GM23338 (cell line): ENCODE measurements at regions not wholly inside any gene's neighbourhood (a gene's known extent, or its start where the extent isn't known, plus 50 kb on each side); places are given as distances from the start of the nearest gene placed in this dataset.

Experiments
- ATAC-seq: fragments of 200-7000 bp; cut with Tn5 transposase; 3 replicates; pipeline ENCODE4 v1.9.1; 2020
- DNase-seq: peaks from one replicate; pipeline ENCODE4 v3.0.0-alpha.2; 2015; ENCODE audit warnings: low spot score
- H2AFZ ChIP-seq: fragments of 200-600 bp; sonication (generic); 2 replicates; pipeline ENCODE4 v1.8.0; 2016; ENCODE audit warnings: antibody characterized with exemption, mild to moderate bottlenecking, moderate library complexity
- H3F3A ChIP-seq: fragments of 200-600 bp; sonication (generic); replicated peaks from 2 replicates; pipeline ENCODE4 v1.8.0; 2017; ENCODE audit warnings: antibody characterized with exemption, mixed run types, low read depth
- H3K27ac ChIP-seq: fragments of 200-600 bp; sonication (generic); 2 replicates; pipeline ENCODE4 v1.6.1; 2016; ENCODE audit warnings: low read depth
- H3K27me3 ChIP-seq: fragments of 200-600 bp; sonication (generic); 2 replicates; pipeline ENCODE4 v1.8.0; 2016; ENCODE audit warnings: mild to moderate bottlenecking, mixed run types, moderate library complexity; ENCODE audit not compliant: insufficient read depth
- H3K36me3 ChIP-seq: fragments of 200-600 bp; sonication (generic); 2 replicates; pipeline ENCODE4 v1.8.0; 2016; ENCODE audit warnings: mild to moderate bottlenecking; ENCODE audit not compliant: insufficient read depth
- H3K4me1 ChIP-seq: fragments of 200-600 bp; sonication (generic); 2 replicates; pipeline ENCODE4 v1.8.0; 2016; ENCODE audit warnings: mild to moderate bottlenecking, moderate library complexity; ENCODE audit not compliant: insufficient read depth
- H3K4me2 ChIP-seq: fragments of 200-600 bp; sonication (generic); 2 replicates; pipeline ENCODE4 v1.7.1; 2017; ENCODE audit warnings: mixed run types
- H3K4me3 ChIP-seq: fragments of 200-600 bp; sonication (generic); 2 replicates; pipeline ENCODE4 v1.6.1; 2016; ENCODE audit warnings: mixed run types
- H3K79me2 ChIP-seq: fragments of 200-600 bp; sonication (generic); replicated peaks from 2 replicates; pipeline ENCODE4 v1.8.0; 2017; ENCODE audit warnings: mild to moderate bottlenecking; ENCODE audit not compliant: insufficient read depth
- H3K9me2 ChIP-seq: fragments of 200-600 bp; sonication (generic); 2 replicates; pipeline ENCODE4 v1.8.0; 2017; ENCODE audit not compliant: insufficient read depth
- H4K20me1 ChIP-seq: fragments of 200-600 bp; sonication (generic); replicated peaks from 2 replicates; pipeline ENCODE4 v1.8.0; 2017; ENCODE audit warnings: mild to moderate bottlenecking; ENCODE audit not compliant: insufficient read depth
- H3K27ac Mint-ChIP-seq: 2 replicates; pipeline ENCODE4 v1.8.0; 2020; ENCODE audit warnings: inconsistent platforms, mild to moderate bottlenecking, moderate library complexity, mixed read lengths
- H3K27me3 Mint-ChIP-seq: 3 replicates; pipeline ENCODE4 v1.8.0; 2022; ENCODE audit warnings: low read depth, mild to moderate bottlenecking, moderate library complexity, mixed read lengths, inconsistent platforms; ENCODE audit not compliant: insufficient read depth, poor library complexity
- H3K36me3 Mint-ChIP-seq: 3 replicates; pipeline ENCODE4 v1.8.0; 2021; ENCODE audit warnings: low read depth, mild to moderate bottlenecking, inconsistent platforms, moderate library complexity, mixed read lengths
- H3K4me1 Mint-ChIP-seq: 3 replicates; pipeline ENCODE4 v1.8.0; 2020; ENCODE audit warnings: mild to moderate bottlenecking, inconsistent platforms, mixed read lengths
- H3K4me3 Mint-ChIP-seq: 3 replicates; pipeline ENCODE4 v1.8.0; 2021; ENCODE audit warnings: moderate library complexity, mild to moderate bottlenecking, inconsistent platforms, mixed read lengths
- H3K9me3 Mint-ChIP-seq: 3 replicates; pipeline ENCODE4 v1.8.0; 2020; ENCODE audit warnings: moderate library complexity, mild to moderate bottlenecking, inconsistent platforms, mixed read lengths
- CREB1 ChIP-seq: fragments of 250-450 bp; sonication (Bioruptor Pico); IDR thresholded peaks from 2 replicates; pipeline ENCODE4 v1.5.0; 2020; ENCODE audit warnings: low read depth, mild to moderate bottlenecking, moderate library complexity
- CTCF ChIP-seq, 2 experiments: fragments of 200-600 bp in 1 of 2; sonication (generic) in 1 of 2; conservative IDR thresholded peaks; 2 replicates each; pipeline versions ENCODE4 v1.5.1 to v1.6.1; 2016 to 2017; ENCODE audit warnings: antibody characterized with exemption in 2 of 2, low read depth in 2 of 2, mild to moderate bottlenecking in 2 of 2, moderate library complexity in 1 of 2
- EZH2 ChIP-seq: fragments of 200-600 bp; sonication (generic); IDR thresholded peaks from one replicate; pipeline ENCODE4 v1.8.0; 2017; ENCODE audit warnings: antibody characterized with exemption, mild to moderate bottlenecking, low read depth; ENCODE audit not compliant: unreplicated experiment
- EZH2phosphoT487 ChIP-seq: fragments of 200-600 bp; sonication (generic); IDR thresholded peaks from one replicate; pipeline ENCODE4 v1.8.1; 2018; ENCODE audit warnings: antibody characterized with exemption; ENCODE audit not compliant: unreplicated experiment
- NANOG ChIP-seq: IDR thresholded peaks from 2 replicates; pipeline ENCODE4 v1.6.1; 2016; ENCODE audit warnings: antibody characterized with exemption, borderline replicate concordance
- POLR2AphosphoS5 ChIP-seq: IDR thresholded peaks from 2 replicates; pipeline ENCODE4 v1.6.1; 2016; ENCODE audit warnings: antibody characterized with exemption, low read depth
- STAT1 ChIP-seq: IDR thresholded peaks from one replicate; pipeline ENCODE4 v1.6.1; 2016; ENCODE audit warnings: antibody characterized with exemption; ENCODE audit not compliant: unreplicated experiment
- ZNF114 ChIP-seq: fragments of 250-450 bp; sonication (Bioruptor Pico); IDR thresholded peaks from 2 replicates; pipeline ENCODE4 v1.5.0; 2020; ENCODE audit warnings: mild to moderate bottlenecking, moderate library complexity
- ZNF331 ChIP-seq: fragments of 250-450 bp; sonication (Bioruptor Pico); IDR thresholded peaks from 2 replicates; pipeline ENCODE4 v1.5.0; 2020; ENCODE audit warnings: low read depth, mild to moderate bottlenecking, moderate library complexity
- TF ChIP-seq, protein P1 (sequence below): IDR thresholded peaks from one replicate; pipeline ENCODE4 v1.6.1; 2018; ENCODE audit warnings: antibody characterized with exemption; ENCODE audit not compliant: unreplicated experiment
- TF ChIP-seq, protein P2 (sequence below): fragments of 250-450 bp; sonication (Bioruptor Pico); IDR thresholded peaks from 2 replicates; pipeline ENCODE4 v1.5.0; 2020; ENCODE audit warnings: mild to moderate bottlenecking, moderate library complexity

DNA sequence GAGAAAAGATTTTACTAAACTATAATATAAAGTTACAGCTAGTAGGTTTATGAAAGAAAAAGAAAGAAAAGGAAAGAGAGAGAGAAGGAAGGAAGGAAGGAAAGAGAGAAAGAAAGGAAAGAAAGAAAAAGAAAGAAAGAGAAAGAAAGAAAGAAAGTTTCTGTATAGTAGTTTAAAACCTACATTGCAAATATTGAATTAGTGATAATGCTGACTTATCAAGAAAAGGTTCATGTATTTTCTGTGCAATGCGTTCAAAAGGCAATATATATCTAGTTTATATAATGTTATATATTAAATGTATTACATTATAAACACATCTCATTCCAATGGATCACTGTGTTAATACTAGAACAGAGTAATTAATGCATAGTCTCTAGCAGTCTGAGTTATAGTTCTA, 648.4 kb downstream of the ZBBX start:
- no peak for ATAC-seq
- H3K4me3 Mint-ChIP-seq: no peak overlapping the region
- Histone ChIP-seq H3K4me3 (no peak overlapping the region), H4K20me1 (no peaks in the 10 kb centered on the region), H3K27me3 (no peaks in the 10 kb centered on the region), H3K79me2 (no peaks in the 10 kb centered on the region), H3K4me2 (no peak overlapping the region), H2AFZ (no peak overlapping the region), H3K4me1 (peaks cover 16% of the 10 kb centered on the region), H3F3A (no peaks in the 10 kb centered on the region), H3K27ac (no peak overlapping the region), H3K36me3 (no peaks in the 10 kb centered on the region), H3K9me2 (no peaks in the 10 kb centered on the region)
- no peak for DNase-seq
- H3K36me3 Mint-ChIP-seq: peaks cover 8% of the 10 kb centered on the region; the same call in 2 of the 3 replicates
- no peaks in the 10 kb centered on the region; the same call in 2 of the 3 replicates for H3K9me3 Mint-ChIP-seq
- TF ChIP-seq POLR2AphosphoS5 (no peak), ZNF331 (CRISPR knock-in tag) (no peak), CTCF (conservative IDR thresholded peaks at IDR 0.05; ENCODE audit: low read depth in 2 of 2) (no peak), STAT1 (no peak), EZH2 (no peak), NANOG (no peak), EZH2phosphoT487 (no peak), ZNF114 (no peak), CREB1 (CRISPR knock-in tag) (no peak)
- TF ChIP-seq, protein P1, sequence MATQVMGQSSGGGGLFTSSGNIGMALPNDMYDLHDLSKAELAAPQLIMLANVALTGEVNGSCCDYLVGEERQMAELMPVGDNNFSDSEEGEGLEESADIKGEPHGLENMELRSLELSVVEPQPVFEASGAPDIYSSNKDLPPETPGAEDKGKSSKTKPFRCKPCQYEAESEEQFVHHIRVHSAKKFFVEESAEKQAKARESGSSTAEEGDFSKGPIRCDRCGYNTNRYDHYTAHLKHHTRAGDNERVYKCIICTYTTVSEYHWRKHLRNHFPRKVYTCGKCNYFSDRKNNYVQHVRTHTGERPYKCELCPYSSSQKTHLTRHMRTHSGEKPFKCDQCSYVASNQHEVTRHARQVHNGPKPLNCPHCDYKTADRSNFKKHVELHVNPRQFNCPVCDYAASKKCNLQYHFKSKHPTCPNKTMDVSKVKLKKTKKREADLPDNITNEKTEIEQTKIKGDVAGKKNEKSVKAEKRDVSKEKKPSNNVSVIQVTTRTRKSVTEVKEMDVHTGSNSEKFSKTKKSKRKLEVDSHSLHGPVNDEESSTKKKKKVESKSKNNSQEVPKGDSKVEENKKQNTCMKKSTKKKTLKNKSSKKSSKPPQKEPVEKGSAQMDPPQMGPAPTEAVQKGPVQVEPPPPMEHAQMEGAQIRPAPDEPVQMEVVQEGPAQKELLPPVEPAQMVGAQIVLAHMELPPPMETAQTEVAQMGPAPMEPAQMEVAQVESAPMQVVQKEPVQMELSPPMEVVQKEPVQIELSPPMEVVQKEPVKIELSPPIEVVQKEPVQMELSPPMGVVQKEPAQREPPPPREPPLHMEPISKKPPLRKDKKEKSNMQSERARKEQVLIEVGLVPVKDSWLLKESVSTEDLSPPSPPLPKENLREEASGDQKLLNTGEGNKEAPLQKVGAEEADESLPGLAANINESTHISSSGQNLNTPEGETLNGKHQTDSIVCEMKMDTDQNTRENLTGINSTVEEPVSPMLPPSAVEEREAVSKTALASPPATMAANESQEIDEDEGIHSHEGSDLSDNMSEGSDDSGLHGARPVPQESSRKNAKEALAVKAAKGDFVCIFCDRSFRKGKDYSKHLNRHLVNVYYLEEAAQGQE: no peak
- TF ChIP-seq, protein P2, sequence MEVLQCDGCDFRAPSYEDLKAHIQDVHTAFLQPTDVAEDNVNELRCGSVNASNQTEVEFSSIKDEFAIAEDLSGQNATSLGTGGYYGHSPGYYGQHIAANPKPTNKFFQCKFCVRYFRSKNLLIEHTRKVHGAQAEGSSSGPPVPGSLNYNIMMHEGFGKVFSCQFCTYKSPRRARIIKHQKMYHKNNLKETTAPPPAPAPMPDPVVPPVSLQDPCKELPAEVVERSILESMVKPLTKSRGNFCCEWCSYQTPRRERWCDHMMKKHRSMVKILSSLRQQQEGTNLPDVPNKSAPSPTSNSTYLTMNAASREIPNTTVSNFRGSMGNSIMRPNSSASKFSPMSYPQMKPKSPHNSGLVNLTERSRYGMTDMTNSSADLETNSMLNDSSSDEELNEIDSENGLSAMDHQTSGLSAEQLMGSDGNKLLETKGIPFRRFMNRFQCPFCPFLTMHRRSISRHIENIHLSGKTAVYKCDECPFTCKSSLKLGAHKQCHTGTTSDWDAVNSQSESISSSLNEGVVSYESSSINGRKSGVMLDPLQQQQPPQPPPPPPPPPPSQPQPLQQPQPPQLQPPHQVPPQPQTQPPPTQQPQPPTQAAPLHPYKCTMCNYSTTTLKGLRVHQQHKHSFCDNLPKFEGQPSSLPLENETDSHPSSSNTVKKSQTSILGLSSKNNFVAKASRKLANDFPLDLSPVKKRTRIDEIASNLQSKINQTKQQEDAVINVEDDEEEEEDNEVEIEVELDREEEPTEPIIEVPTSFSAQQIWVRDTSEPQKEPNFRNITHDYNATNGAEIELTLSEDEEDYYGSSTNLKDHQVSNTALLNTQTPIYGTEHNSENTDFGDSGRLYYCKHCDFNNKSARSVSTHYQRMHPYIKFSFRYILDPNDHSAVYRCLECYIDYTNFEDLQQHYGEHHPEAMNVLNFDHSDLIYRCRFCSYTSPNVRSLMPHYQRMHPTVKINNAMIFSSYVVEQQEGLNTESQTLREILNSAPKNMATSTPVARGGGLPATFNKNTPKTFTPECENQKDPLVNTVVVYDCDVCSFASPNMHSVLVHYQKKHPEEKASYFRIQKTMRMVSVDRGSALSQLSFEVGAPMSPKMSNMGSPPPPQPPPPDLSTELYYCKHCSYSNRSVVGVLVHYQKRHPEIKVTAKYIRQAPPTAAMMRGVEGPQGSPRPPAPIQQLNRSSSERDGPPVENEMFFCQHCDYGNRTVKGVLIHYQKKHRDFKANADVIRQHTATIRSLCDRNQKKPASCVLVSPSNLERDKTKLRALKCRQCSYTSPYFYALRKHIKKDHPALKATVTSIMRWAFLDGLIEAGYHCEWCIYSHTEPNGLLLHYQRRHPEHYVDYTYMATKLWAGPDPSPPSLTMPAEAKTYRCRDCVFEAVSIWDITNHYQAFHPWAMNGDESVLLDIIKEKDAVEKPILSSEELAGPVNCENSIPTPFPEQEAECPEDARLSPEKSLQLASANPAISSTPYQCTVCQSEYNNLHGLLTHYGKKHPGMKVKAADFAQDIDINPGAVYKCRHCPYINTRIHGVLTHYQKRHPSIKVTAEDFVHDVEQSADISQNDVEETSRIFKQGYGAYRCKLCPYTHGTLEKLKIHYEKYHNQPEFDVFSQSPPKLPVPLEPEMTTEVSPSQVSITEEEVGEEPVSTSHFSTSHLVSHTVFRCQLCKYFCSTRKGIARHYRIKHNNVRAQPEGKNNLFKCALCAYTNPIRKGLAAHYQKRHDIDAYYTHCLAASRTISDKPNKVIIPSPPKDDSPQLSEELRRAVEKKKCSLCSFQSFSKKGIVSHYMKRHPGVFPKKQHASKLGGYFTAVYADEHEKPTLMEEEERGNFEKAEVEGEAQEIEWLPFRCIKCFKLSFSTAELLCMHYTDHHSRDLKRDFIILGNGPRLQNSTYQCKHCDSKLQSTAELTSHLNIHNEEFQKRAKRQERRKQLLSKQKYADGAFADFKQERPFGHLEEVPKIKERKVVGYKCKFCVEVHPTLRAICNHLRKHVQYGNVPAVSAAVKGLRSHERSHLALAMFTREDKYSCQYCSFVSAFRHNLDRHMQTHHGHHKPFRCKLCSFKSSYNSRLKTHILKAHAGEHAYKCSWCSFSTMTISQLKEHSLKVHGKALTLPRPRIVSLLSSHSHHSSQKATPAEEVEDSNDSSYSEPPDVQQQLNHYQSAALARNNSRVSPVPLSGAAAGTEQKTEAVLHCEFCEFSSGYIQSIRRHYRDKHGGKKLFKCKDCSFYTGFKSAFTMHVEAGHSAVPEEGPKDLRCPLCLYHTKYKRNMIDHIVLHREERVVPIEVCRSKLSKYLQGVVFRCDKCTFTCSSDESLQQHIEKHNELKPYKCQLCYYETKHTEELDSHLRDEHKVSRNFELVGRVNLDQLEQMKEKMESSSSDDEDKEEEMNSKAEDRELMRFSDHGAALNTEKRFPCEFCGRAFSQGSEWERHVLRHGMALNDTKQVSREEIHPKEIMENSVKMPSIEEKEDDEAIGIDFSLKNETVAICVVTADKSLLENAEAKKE: no peak
- H3K27ac Mint-ChIP-seq: no peak overlapping the region
- H3K4me1 Mint-ChIP-seq: peaks cover 16% of the 10 kb centered on the region
- no peaks in the 10 kb centered on the region for H3K27me3 Mint-ChIP-seq
